IMR-90 (cell line): ENCODE measurements at regions not wholly inside any gene's neighbourhood (a gene's known extent, or its start where the extent isn't known, plus 50 kb on each side); places are given as distances from the start of the nearest gene placed in this dataset.

Source experiments
- ATAC-seq: fragments of 200-7000 bp; cut with Tn5 transposase; 2 replicates; pipeline ENCODE4 v1.9.1; 2020; ENCODE audit warnings: low read depth, mild to moderate bottlenecking, moderate library complexity
- BruUV-seq: library from RNA; stranded (reverse); fragments of 400-500 nt; replicated peaks from 2 replicates; lab custom pipeline; 2021; lab: Mats Ljungman, UMichigan
- CTCF ChIA-PET: fragments of 300-600 bp; formaldehyde crosslinking; extraction: SDS; loops from one replicate; lab custom pipeline; 2021; ENCODE audit warnings: antibody characterized with exemption; lab: Yijun Ruan, JAX
- POLR2A ChIA-PET: fragments of 300-600 bp; sonication (Branson Sonifier 250); formaldehyde crosslinking; loops from one replicate; lab custom pipeline; 2022; ENCODE audit warnings: antibody characterized with exemption; ENCODE audit not compliant: unreplicated experiment; lab: Charles Lee
- DNase-seq: peaks from one replicate; pipeline ENCODE4 v3.0.0; 2013
- H2AFZ ChIP-seq: replicated peaks from 2 replicates; pipeline ENCODE3; 2013; ENCODE audit warnings: low read length, mild to moderate bottlenecking; ENCODE audit not compliant: poor library complexity
- H2AK5ac ChIP-seq: 2 replicates; pipeline ENCODE4 v1.6.1; 2013; ENCODE audit warnings: low read depth, low read length, inconsistent platforms
- H2AK9ac ChIP-seq: replicated peaks from 2 replicates; pipeline ENCODE3; 2013; ENCODE audit warnings: mild to moderate bottlenecking, low read depth, low read length, moderate library complexity; ENCODE audit not compliant: poor library complexity
- H2BK120ac ChIP-seq: 2 replicates; pipeline ENCODE4 v1.6.1; 2013; ENCODE audit warnings: low read depth, low read length, inconsistent platforms
- H2BK15ac ChIP-seq: 3 replicates; pipeline ENCODE4 v1.6.1; 2013; ENCODE audit warnings: low read depth, low read length, inconsistent platforms
- H2BK20ac ChIP-seq: 2 replicates; pipeline ENCODE4 v1.6.1; 2013; ENCODE audit warnings: low read depth, mild to moderate bottlenecking, inconsistent platforms, low read length, moderate library complexity
- H2BK5ac ChIP-seq: 2 replicates; pipeline ENCODE4 v1.6.1; 2013; ENCODE audit warnings: mild to moderate bottlenecking, low read depth, low read length, inconsistent platforms; ENCODE audit not compliant: poor library complexity, severe bottlenecking
- H3K14ac ChIP-seq: replicated peaks from 2 replicates; pipeline ENCODE4 v1.6.1; 2013; ENCODE audit warnings: low read depth, low read length, inconsistent platforms
- H3K18ac ChIP-seq: 2 replicates; pipeline ENCODE4 v1.6.1; 2013; ENCODE audit warnings: low read depth, low read length, control low read depth
- H3K23ac ChIP-seq: 2 replicates; pipeline ENCODE4 v1.6.1; 2013; ENCODE audit warnings: low read depth, low read length, inconsistent platforms
- H3K27ac ChIP-seq: 2 replicates; pipeline ENCODE4 v1.5.1; 2013; ENCODE audit warnings: mild to moderate bottlenecking, control low read depth, low read length; ENCODE audit not compliant: insufficient read depth
- H3K27me3 ChIP-seq: 2 replicates; pipeline ENCODE4 v1.6.1; 2013; ENCODE audit warnings: low read length; ENCODE audit not compliant: control insufficient read depth, insufficient read depth
- H3K36me3 ChIP-seq: 2 replicates; pipeline ENCODE4 v1.6.1; 2013; ENCODE audit warnings: low read length, mixed read lengths; ENCODE audit not compliant: control insufficient read depth, insufficient read depth
- H3K4ac ChIP-seq: 2 replicates; pipeline ENCODE4 v1.6.1; 2013; ENCODE audit warnings: low read depth, low read length, inconsistent platforms
- H3K4me1 ChIP-seq: 2 replicates; pipeline ENCODE4 v1.6.1; 2013; ENCODE audit warnings: low read length, mixed read lengths; ENCODE audit not compliant: control insufficient read depth, insufficient read depth
- H3K4me2 ChIP-seq: 2 replicates; pipeline ENCODE4 v1.6.1; 2013; ENCODE audit warnings: low read depth, mild to moderate bottlenecking, control low read depth, low read length, moderate library complexity
- H3K4me3 ChIP-seq: 2 replicates; pipeline ENCODE4 v1.5.1; 2013; ENCODE audit warnings: low read depth, mild to moderate bottlenecking, control low read depth, low read length, moderate library complexity; ENCODE audit not compliant: insufficient read depth
- H3K56ac ChIP-seq: 2 replicates; pipeline ENCODE4 v1.6.1; 2013; ENCODE audit warnings: low read length, inconsistent platforms; ENCODE audit not compliant: insufficient read depth; ENCODE audit errors: extremely low read depth
- H3K79me1 ChIP-seq, 2 experiments: 2 replicates each; pipeline ENCODE4 v1.6.1; 2013; ENCODE audit warnings: low read length in 2 of 2, inconsistent platforms in 1 of 2, low read depth in 1 of 2
- H3K9ac ChIP-seq: 2 replicates; pipeline ENCODE4 v1.6.1; 2013; ENCODE audit warnings: low read depth, low read length, control low read depth
- H3K9me1 ChIP-seq: 2 replicates; pipeline ENCODE4 v1.6.1; 2013; ENCODE audit warnings: low read length, inconsistent platforms; ENCODE audit not compliant: insufficient read depth
- H3K9me3 ChIP-seq: 2 replicates; pipeline ENCODE4 v1.6.1; 2013; ENCODE audit warnings: low read length; ENCODE audit not compliant: control insufficient read depth, insufficient read depth
- H4K20me1 ChIP-seq: 2 replicates; pipeline ENCODE4 v1.6.1; 2013; ENCODE audit warnings: low read length, inconsistent platforms; ENCODE audit not compliant: insufficient read depth
- H4K5ac ChIP-seq: 2 replicates; pipeline ENCODE4 v1.6.1; 2013; ENCODE audit warnings: mild to moderate bottlenecking, low read depth, low read length, control low read depth
- H4K8ac ChIP-seq, 2 experiments: 2 replicates each; pipeline ENCODE4 v1.6.1; 2013; ENCODE audit warnings: low read depth in 2 of 2, low read length in 2 of 2, control low read depth in 1 of 2, inconsistent platforms in 1 of 2
- H4K91ac ChIP-seq: 2 replicates; pipeline ENCODE4 v1.6.1; 2013; ENCODE audit warnings: low read depth, low read length, inconsistent platforms; ENCODE audit not compliant: insufficient read depth
- MAZ ChIP-seq: IDR thresholded peaks from 2 replicates; pipeline ENCODE4 v1.6.1; 2012; ENCODE audit warnings: low read depth, mild to moderate bottlenecking, low read length, improper control_type of control experiment, moderate library complexity, borderline replicate concordance
- RAD21 ChIP-seq: IDR thresholded peaks from 2 replicates; pipeline ENCODE4 v1.6.1; 2012; ENCODE audit warnings: low read length, improper control_type of control experiment
- SMC3 ChIP-seq: fragments of 150-350 bp; IDR thresholded peaks from 2 replicates; pipeline ENCODE4 v1.6.1; 2016; ENCODE audit warnings: low read depth, mild to moderate bottlenecking, antibody characterized with exemption, low read length, moderate library complexity
- WGBS, 2 experiments: methylation state at CpG; one replicate each; pipeline versions ENCODE4 v1.1.5 to v1.1.7; 2013; ENCODE audit warnings: missing lambda C conversion rate in 2 of 2; ENCODE audit not compliant: insufficient read length in 1 of 2; ENCODE audit errors: extremely low coverage in 2 of 2; 5-methylcytosine and 5-hydroxymethylcytosine counted together
- dilution Hi-C: fragments of 300-500 bp; cut with HindIII; formaldehyde crosslinking; loops from one replicate; pipeline ENCODE4 v1.14.3; 2018; ENCODE audit warnings: low sequenced_read_pairs; ENCODE audit not compliant: unreplicated experiment
- in situ Hi-C: fragments of 300-500 bp; cut with MboI; formaldehyde crosslinking; loops from 3 replicates; pipeline ENCODE4 v1.14.3; 2019; ENCODE audit warnings: low sequenced_read_pairs, inconsistent platforms, mixed read lengths
- intact Hi-C: fragments of 100-400 bp; cut with micrococcal nuclease; formaldehyde crosslinking; loops from 2 replicates; pipeline ENCODE4 v1.10.0; 2022
- TF ChIP-seq, protein P1 (sequence below): conservative IDR thresholded peaks from 2 replicates; pipeline ENCODE4 v1.5.1; 2012; ENCODE audit warnings: mild to moderate bottlenecking, low read depth, low read length, improper control_type of control experiment

DNA sequence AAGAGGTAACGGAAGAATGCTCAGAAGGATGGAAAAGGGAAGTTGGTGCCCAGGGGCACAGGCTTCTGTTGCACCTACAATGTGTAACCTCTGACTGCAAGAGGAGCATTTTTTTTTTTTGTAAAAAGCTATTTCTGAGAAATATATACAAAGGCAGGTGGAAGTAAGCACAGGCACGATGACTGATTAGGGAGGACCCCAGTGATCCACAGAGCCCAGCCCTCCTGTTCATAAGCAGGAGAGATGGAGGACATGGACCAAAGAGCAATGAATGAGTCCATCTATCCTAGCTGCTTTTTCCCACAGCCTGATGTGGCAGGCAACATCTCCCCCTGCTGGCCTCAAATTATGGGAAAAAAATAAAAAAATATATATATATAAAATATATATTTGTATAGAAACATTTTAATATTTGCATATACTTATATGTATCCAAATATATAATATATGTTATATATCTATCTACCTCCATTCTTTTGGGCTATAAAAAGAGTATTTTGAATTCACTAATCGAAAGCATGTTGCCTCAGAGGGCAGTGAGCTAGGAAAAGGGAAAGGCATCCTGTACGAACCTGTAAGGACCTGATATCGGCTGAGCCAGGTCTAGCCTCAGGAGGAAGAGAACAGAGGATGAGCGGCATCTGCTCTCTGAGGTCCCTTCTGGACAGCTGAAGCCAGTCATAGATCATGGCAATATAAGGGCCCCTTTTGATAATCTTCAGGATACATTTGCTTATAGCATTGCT is 166.0 kb upstream of the STK17B start:
- Histone ChIP-seq H3K9me1 (peaks cover 12% of the 10 kb centered on the region), H4K91ac (peak overlapping the region; percentile 70; the same call in 1 of the 2 replicates), H3K4me2 (no peak overlapping the region), H2BK5ac (no peak overlapping the region), H2BK20ac (peak overlapping the region; percentile 83), H3K36me3 (no peaks in the 10 kb centered on the region), H3K14ac (peak overlapping the region; percentile 64; the same call in 1 of the 2 replicates), H2BK15ac (peak overlapping the region; percentile 1; the same call in 1 of the 3 replicates), H2AK5ac (peak overlapping the region; percentile 70), H4K20me1 (no peaks in the 10 kb centered on the region), H2BK120ac (peak overlapping the region; percentile 96), H3K4me3 (no peak overlapping the region), H3K9me3 (no peaks in the 10 kb centered on the region), H3K9ac (no peak overlapping the region), H3K27ac (no peak overlapping the region), H2AFZ (no peak overlapping the region), H3K4me1 (peaks cover 18% of the 10 kb centered on the region), H4K8ac (peak overlapping the region in 1 of 2 experiments; percentile 53; a peak in 3 of 4 replicates), H2AK9ac (peak overlapping the region; percentile 60), H3K4ac (peak overlapping the region; percentile 75), H3K23ac (no peak overlapping the region), H3K18ac (0 out of 2 replicates have a peak overlapping the region, but pooled peaks have one; percentile 28), H3K27me3 (no peaks in the 10 kb centered on the region), H3K79me1 (peaks cover 0 to 2% of the 10 kb centered on the region in 2 experiments; a peak in 1 of 4 replicates), H3K56ac (no peak overlapping the region), H4K5ac (no peak overlapping the region)
- DNase-seq (peak; percentile 58), ATAC-seq (peak; percentile 25; the same call in 1 of the 2 replicates)
- intact Hi-C loops = loop anchor here (1.0 to 10.0 kb wide), 7 partner anchors 39 to 670 kb away; no protein-coding TSS in a partner anchor
- TF ChIP-seq SMC3 (peak; percentile 68), RAD21 (peak; percentile 83), MAZ (no peak)
- TF ChIP-seq, protein P1, sequence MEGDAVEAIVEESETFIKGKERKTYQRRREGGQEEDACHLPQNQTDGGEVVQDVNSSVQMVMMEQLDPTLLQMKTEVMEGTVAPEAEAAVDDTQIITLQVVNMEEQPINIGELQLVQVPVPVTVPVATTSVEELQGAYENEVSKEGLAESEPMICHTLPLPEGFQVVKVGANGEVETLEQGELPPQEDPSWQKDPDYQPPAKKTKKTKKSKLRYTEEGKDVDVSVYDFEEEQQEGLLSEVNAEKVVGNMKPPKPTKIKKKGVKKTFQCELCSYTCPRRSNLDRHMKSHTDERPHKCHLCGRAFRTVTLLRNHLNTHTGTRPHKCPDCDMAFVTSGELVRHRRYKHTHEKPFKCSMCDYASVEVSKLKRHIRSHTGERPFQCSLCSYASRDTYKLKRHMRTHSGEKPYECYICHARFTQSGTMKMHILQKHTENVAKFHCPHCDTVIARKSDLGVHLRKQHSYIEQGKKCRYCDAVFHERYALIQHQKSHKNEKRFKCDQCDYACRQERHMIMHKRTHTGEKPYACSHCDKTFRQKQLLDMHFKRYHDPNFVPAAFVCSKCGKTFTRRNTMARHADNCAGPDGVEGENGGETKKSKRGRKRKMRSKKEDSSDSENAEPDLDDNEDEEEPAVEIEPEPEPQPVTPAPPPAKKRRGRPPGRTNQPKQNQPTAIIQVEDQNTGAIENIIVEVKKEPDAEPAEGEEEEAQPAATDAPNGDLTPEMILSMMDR = peak; percentile 56
- CTCF ChIA-PET = interaction anchor here (0.6 to 4.3 kb wide), 19 partner anchors 9 to 399 kb away, joined by 3 to 28 read pairs (median 4); no protein-coding TSS in a partner anchor
- POLR2A ChIA-PET = interaction anchor here (0.9 kb wide), 1 partner anchor 269 kb away, joined by 6 read pairs; the partner anchor contains the start of gene DNAH7
- in situ Hi-C loops = loop anchor here (5.0 to 25.0 kb wide), 4 partner anchors 40 to 675 kb away; partner anchors contain the start of genes SLC39A10 and STK17B
- 80 to 100% methylated on average over 1 to 2 of the region's 6 CpGs for WGBS, 2 experiments
- BruUV-seq = no TSS peak
- dilution Hi-C loops = no loop called here
